NT2/D1 (cell line): ENCODE measurements at regions not wholly inside any gene's neighbourhood (a gene's known extent, or its start where the extent isn't known, plus 50 kb on each side); places are given as distances from the start of the nearest gene placed in this dataset.

Source experiments
- YY1 ChIP-seq: IDR thresholded peaks from 2 replicates; pipeline ENCODE4 v1.6.1; 2011; ENCODE audit not compliant: insufficient read length, insufficient read depth
- ZNF274 ChIP-seq: IDR thresholded peaks from 2 replicates; pipeline ENCODE4 v1.6.1; 2011; ENCODE audit warnings: mild to moderate bottlenecking, low read depth, low read length

GRCh38 chr7:42727451-42727850 is 184.4 kb downstream of the C7orf25 start:
- TF ChIP-seq ZNF274: no peak
- no peak for TF ChIP-seq YY1
